Mesenchymal stem cell (in vitro differentiated cells and primary cell): ENCODE measurements at regions not wholly inside any gene's neighbourhood (a gene's known extent, or its start where the extent isn't known, plus 50 kb on each side); places are given as distances from the start of the nearest gene placed in this dataset.

ENCODE experiments used
- DNase-seq: peaks from one replicate; pipeline ENCODE4 v3.0.0-alpha.2; 2013
- H2AFZ ChIP-seq: one replicate; pipeline ENCODE4 v1.6.1; 2013; ENCODE audit warnings: low read depth, mild to moderate bottlenecking, control low read depth, inconsistent platforms, low read length, moderate library complexity
- H2AK5ac ChIP-seq: 2 replicates; pipeline ENCODE4 v1.6.1; 2013; ENCODE audit warnings: low read length, moderate library complexity, mild to moderate bottlenecking, inconsistent platforms; ENCODE audit not compliant: severe bottlenecking
- H2BK120ac ChIP-seq: one replicate; pipeline ENCODE4 v1.6.1; 2013; ENCODE audit warnings: low read depth, mild to moderate bottlenecking, inconsistent platforms, low read length, moderate library complexity
- H2BK12ac ChIP-seq, 2 experiments: one replicate each; pipeline ENCODE4 v1.6.1; 2013; ENCODE audit warnings: inconsistent platforms in 2 of 2, low read length in 2 of 2, mild to moderate bottlenecking in 2 of 2, moderate library complexity in 2 of 2, control low read depth in 1 of 2
- H2BK15ac ChIP-seq: one replicate; pipeline ENCODE4 v1.6.1; 2013; ENCODE audit warnings: mild to moderate bottlenecking, low read depth, inconsistent platforms; ENCODE audit not compliant: poor library complexity, severe bottlenecking
- H2BK5ac ChIP-seq: 2 replicates; pipeline ENCODE4 v1.6.1; 2013; ENCODE audit warnings: low read depth, mild to moderate bottlenecking, low read length, control low read depth, inconsistent platforms; ENCODE audit not compliant: poor library complexity, severe bottlenecking
- H3K14ac ChIP-seq, 2 experiments: one replicate each; pipeline ENCODE4 v1.6.1; 2013; ENCODE audit warnings: inconsistent platforms in 2 of 2, low read length in 2 of 2, control low read depth in 1 of 2, mild to moderate bottlenecking in 1 of 2, moderate library complexity in 1 of 2
- H3K18ac ChIP-seq, 2 experiments: one replicate each; pipeline ENCODE4 v1.6.1; 2013; ENCODE audit warnings: inconsistent platforms in 2 of 2, low read length in 2 of 2, control low read depth in 1 of 2, low read depth in 1 of 2, mild to moderate bottlenecking in 1 of 2
- H3K23ac ChIP-seq, 2 experiments: one replicate each; pipeline ENCODE4 v1.6.1; 2013; ENCODE audit warnings: inconsistent platforms in 2 of 2, low read length in 2 of 2, mild to moderate bottlenecking in 2 of 2, moderate library complexity in 2 of 2, control low read depth in 1 of 2
- H3K27ac ChIP-seq: 2 replicates; pipeline ENCODE4 v1.5.1; 2013; ENCODE audit warnings: mild to moderate bottlenecking, moderate library complexity, low read length, control low read depth, inconsistent platforms; ENCODE audit not compliant: poor library complexity, severe bottlenecking
- H3K27me3 ChIP-seq, 2 experiments: 2 replicates each; pipeline versions ENCODE4 v1.6.1 to v1.7.0; 2013; ENCODE audit warnings: low read length in 2 of 2, mild to moderate bottlenecking in 2 of 2, moderate library complexity in 2 of 2, control low read depth in 1 of 2, inconsistent platforms in 1 of 2; ENCODE audit not compliant: control insufficient read depth in 1 of 2, insufficient read depth in 1 of 2
- H3K36me3 ChIP-seq, 2 experiments: 2 replicates each; pipeline versions ENCODE4 v1.6.1 to v1.7.0; 2013; ENCODE audit warnings: low read length in 2 of 2, control low read depth in 1 of 2, inconsistent platforms in 1 of 2, low read depth in 1 of 2, mild to moderate bottlenecking in 1 of 2; ENCODE audit not compliant: insufficient read depth in 2 of 2, control insufficient read depth in 1 of 2
- H3K4ac ChIP-seq, 2 experiments: one replicate each; pipeline ENCODE4 v1.6.1; 2013; ENCODE audit warnings: inconsistent platforms in 2 of 2, low read length in 2 of 2, mild to moderate bottlenecking in 2 of 2, moderate library complexity in 2 of 2, control low read depth in 1 of 2, low read depth in 1 of 2
- H3K4me1 ChIP-seq: 2 replicates; pipeline ENCODE4 v1.6.1; 2013; ENCODE audit warnings: low read depth, low read length, control low read depth; ENCODE audit not compliant: control insufficient read depth, insufficient read depth
- H3K4me2 ChIP-seq: 2 replicates; pipeline ENCODE4 v1.6.1; 2013; ENCODE audit warnings: low read length, mild to moderate bottlenecking, inconsistent platforms; ENCODE audit not compliant: poor library complexity, severe bottlenecking
- H3K4me3 ChIP-seq, 2 experiments: 2 replicates each; pipeline versions ENCODE4 v1.5.1 to v1.7.0; 2013; ENCODE audit warnings: low read length in 2 of 2, mild to moderate bottlenecking in 2 of 2, control low read depth in 1 of 2, low read depth in 1 of 2; ENCODE audit not compliant: insufficient read depth in 1 of 2
- H3K79me1 ChIP-seq: replicated peaks from 2 replicates; pipeline ENCODE4 v1.6.1; 2013; ENCODE audit warnings: mild to moderate bottlenecking, control low read depth, low read length, inconsistent platforms; ENCODE audit not compliant: poor library complexity, severe bottlenecking
- H3K9ac ChIP-seq: 2 replicates; pipeline ENCODE4 v1.7.0; 2013; ENCODE audit warnings: mild to moderate bottlenecking, low read length, moderate library complexity
- H3K9me3 ChIP-seq: 2 replicates; pipeline ENCODE4 v1.7.0; 2013; ENCODE audit warnings: mild to moderate bottlenecking, low read length; ENCODE audit not compliant: control insufficient read depth
- H4K8ac ChIP-seq: one replicate; pipeline ENCODE4 v1.6.1; 2013; ENCODE audit warnings: inconsistent platforms, mild to moderate bottlenecking, low read length, moderate library complexity
- H4K91ac ChIP-seq: one replicate; pipeline ENCODE4 v1.6.1; 2013; ENCODE audit warnings: mild to moderate bottlenecking, low read length, inconsistent platforms
- WGBS: methylation state at CpG from one replicate; pipeline ENCODE4 v1.1.7; 2013; ENCODE audit warnings: mixed read lengths; 5-methylcytosine and 5-hydroxymethylcytosine counted together

DNA sequence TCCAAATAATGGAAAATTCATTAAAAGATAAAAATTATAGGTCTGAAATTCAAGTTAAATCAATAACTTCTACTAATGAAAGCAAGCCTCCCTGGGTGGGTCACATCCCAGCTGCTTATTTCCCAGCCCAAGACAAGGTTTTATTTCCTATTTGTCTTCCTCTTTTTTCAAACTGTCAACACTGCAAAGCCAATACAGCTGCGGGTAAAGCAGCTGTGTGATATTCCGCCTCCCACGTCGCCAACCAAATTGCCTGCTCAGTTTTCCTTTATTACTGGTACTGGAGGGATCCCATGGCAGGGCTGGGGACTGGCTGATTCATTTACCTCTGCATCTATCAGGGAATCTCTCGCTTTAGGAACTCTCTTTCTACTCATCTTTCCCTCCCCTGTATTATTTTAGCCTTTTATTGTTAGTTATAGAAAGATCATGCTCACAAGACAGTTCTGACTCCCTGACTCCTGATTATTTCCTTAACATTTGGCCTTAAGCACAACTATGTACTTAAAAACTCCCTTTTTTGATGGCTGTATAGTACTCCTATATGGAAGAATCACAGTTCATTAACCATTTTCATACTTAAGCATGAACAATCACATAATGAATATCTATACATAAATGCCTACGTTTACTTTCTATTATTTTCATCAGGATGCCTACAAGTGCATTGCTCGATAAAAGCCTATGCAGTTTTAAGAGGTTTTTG is 253.1 kb downstream of the CDCA7 start:
- no peaks in the 10 kb centered on the region for H3K79me1 ChIP-seq
- no peaks in the 10 kb centered on the region for H3K36me3 ChIP-seq
- WGBS, result 76% methylated on average over 6 of the region's 7 CpGs
- H3K4me1 ChIP-seq, result no peaks in the 10 kb centered on the region
- no peak overlapping the region for H3K27ac ChIP-seq
- H3K27me3 ChIP-seq, result peaks cover 0 to 8% of the 10 kb centered on the region in 2 experiments
- no peak overlapping the region for H3K9ac ChIP-seq
- H4K8ac ChIP-seq, result no peak overlapping the region
- H3K18ac ChIP-seq, result no peak overlapping the region
- H3K4ac ChIP-seq, result no peak overlapping the region
- H3K9me3 ChIP-seq, result no peaks in the 10 kb centered on the region
- H3K23ac ChIP-seq, result no peak overlapping the region
- DNase-seq, result no peak
- no peak overlapping the region for H2AK5ac ChIP-seq
- no peak overlapping the region for H2BK15ac ChIP-seq
- no peak overlapping the region for H4K91ac ChIP-seq
- H3K14ac ChIP-seq, result no peak overlapping the region
- H3K4me2 ChIP-seq, result no peak overlapping the region
- no peak overlapping the region for H2BK120ac ChIP-seq
- no peak overlapping the region for H3K4me3 ChIP-seq
- H2AFZ ChIP-seq, result no peak overlapping the region
- H2BK5ac ChIP-seq, result no peak overlapping the region
- H2BK12ac ChIP-seq, result no peak overlapping the region

GRCh38 chr2:173611121-173611520 is 256.4 kb downstream of the CDCA7 start:
- Histone ChIP-seq H3K36me3 (no peaks in the 10 kb centered on the region), H3K18ac (no peak overlapping the region), H3K9ac (no peak overlapping the region), H2AK5ac (no peak overlapping the region), H3K4me1 (no peaks in the 10 kb centered on the region), H2BK15ac (no peak overlapping the region), H3K79me1 (no peaks in the 10 kb centered on the region), H3K27me3 (peaks cover 0 to 14% of the 10 kb centered on the region in 2 experiments), H2BK120ac (no peak overlapping the region), H2BK12ac (no peak overlapping the region), H2AFZ (no peak overlapping the region), H4K8ac (no peak overlapping the region), H4K91ac (no peak overlapping the region), H3K9me3 (no peaks in the 10 kb centered on the region), H3K4me2 (no peak overlapping the region), H3K23ac (no peak overlapping the region), H3K4me3 (no peak overlapping the region), H3K27ac (no peak overlapping the region), H2BK5ac (no peak overlapping the region), H3K14ac (no peak overlapping the region), H3K4ac (no peak overlapping the region)
- DNase-seq, result no peak
- 84% methylated on average over 5 of the region's 5 CpGs for WGBS

DNA sequence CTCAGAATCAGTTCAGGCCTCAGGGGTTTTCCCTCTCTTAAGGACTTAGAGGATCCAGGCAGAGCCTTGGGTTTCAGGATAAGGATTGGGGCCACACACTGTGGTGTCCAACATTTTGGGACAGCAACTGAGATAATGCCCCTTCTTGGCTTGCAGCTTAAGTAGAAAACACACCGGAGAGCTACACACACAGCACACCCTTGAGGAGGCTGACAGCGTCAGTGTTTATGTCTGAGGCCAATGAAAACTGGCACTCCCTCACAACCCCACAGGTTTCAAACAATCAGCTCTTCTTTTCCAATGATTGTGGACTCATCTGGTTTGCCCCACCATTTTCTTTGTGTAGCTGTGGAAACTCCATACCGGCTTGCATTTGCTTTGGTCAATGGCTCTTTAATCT is 257.7 kb downstream of the CDCA7 start:
- no peak overlapping the region for H3K4me2 ChIP-seq
- WGBS, result 62% methylated on average over 3 of the region's 3 CpGs
- H2AFZ ChIP-seq, result no peak overlapping the region
- no peak overlapping the region for H2BK5ac ChIP-seq
- no peak overlapping the region for H2AK5ac ChIP-seq
- no peak overlapping the region for H2BK15ac ChIP-seq
- H3K79me1 ChIP-seq, result no peaks in the 10 kb centered on the region
- no peak overlapping the region for H3K9ac ChIP-seq
- H3K36me3 ChIP-seq, result no peaks in the 10 kb centered on the region
- H3K4me1 ChIP-seq, result no peaks in the 10 kb centered on the region
- no peak overlapping the region for H2BK120ac ChIP-seq
- H3K4ac ChIP-seq, result no peak overlapping the region
- no peak overlapping the region for H4K8ac ChIP-seq
- no peak overlapping the region for H3K18ac ChIP-seq
- no peak for DNase-seq
- peaks cover 0 to 14% of the 10 kb centered on the region in 2 experiments for H3K27me3 ChIP-seq
- H3K4me3 ChIP-seq, result no peak overlapping the region
- no peak overlapping the region for H3K23ac ChIP-seq
- no peak overlapping the region for H3K14ac ChIP-seq
- no peak overlapping the region for H4K91ac ChIP-seq
- no peak overlapping the region for H2BK12ac ChIP-seq
- no peak overlapping the region for H3K27ac ChIP-seq
- peaks cover 4% of the 10 kb centered on the region for H3K9me3 ChIP-seq

DNA sequence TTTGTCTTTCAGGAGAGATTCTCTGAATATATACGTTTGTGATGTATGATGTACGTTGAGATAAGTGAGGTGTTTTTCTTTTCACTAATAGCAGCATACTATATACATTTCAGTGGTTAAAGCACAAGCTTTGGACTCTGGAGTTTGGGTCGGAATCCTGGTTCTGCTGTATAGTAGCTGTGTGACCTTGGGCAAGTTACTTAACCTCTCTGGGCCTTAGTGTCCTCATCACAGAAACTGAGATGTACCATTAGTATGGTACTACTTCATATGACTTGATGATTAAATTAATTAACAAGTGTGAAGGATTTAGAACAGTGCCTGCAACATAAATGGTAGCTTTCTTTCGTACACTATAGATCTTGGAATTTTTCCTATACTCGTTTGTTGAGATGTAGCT is 258.7 kb downstream of the CDCA7 start:
- no peak overlapping the region for H3K27ac ChIP-seq
- no peak overlapping the region for H2BK15ac ChIP-seq
- no peaks in the 10 kb centered on the region for H3K4me1 ChIP-seq
- H3K79me1 ChIP-seq, result no peaks in the 10 kb centered on the region
- no peak overlapping the region for H2BK120ac ChIP-seq
- no peak overlapping the region for H2AFZ ChIP-seq
- H3K18ac ChIP-seq, result no peak overlapping the region
- no peaks in the 10 kb centered on the region for H3K36me3 ChIP-seq
- H4K91ac ChIP-seq, result no peak overlapping the region
- no peak overlapping the region for H2BK5ac ChIP-seq
- no peak overlapping the region for H3K4me2 ChIP-seq
- H3K4ac ChIP-seq, result no peak overlapping the region
- H2AK5ac ChIP-seq, result no peak overlapping the region
- H3K4me3 ChIP-seq, result no peak overlapping the region
- no peak overlapping the region for H3K14ac ChIP-seq
- H4K8ac ChIP-seq, result no peak overlapping the region
- H3K23ac ChIP-seq, result no peak overlapping the region
- no peak overlapping the region for H3K9ac ChIP-seq
- WGBS, result 87% methylated on average over 2 of the region's 5 CpGs
- DNase-seq, result no peak
- no peak overlapping the region for H2BK12ac ChIP-seq
- H3K9me3 ChIP-seq, result peaks cover 5% of the 10 kb centered on the region
- peaks cover 0 to 14% of the 10 kb centered on the region in 2 experiments for H3K27me3 ChIP-seq
